H1 (cell line): ENCODE measurements at regions not wholly inside any gene's neighbourhood (a gene's known extent, or its start where the extent isn't known, plus 50 kb on each side); places are given as distances from the start of the nearest gene placed in this dataset.

Experiments
- CTCF ChIA-PET: fragments of 300-600 bp; sonication (Branson Sonifier 250); formaldehyde crosslinking; loops from one replicate; lab custom pipeline; 2021; ENCODE audit not compliant: partially characterized antibody; lab: Charles Lee
- POLR2A ChIA-PET: fragments of 300-600 bp; sonication (Branson Sonifier 250); formaldehyde crosslinking; loops from one replicate; lab custom pipeline; 2021; ENCODE audit warnings: inconsistent platforms; ENCODE audit not compliant: partially characterized antibody; lab: Charles Lee
- DNase-seq, 2 experiments: peaks; one replicate each; pipeline versions ENCODE4 v3.0.0 to v3.0.0-alpha.2; 2010 to 2022; ENCODE audit warnings: low spot score in 2 of 2, low read depth in 1 of 2, mixed read lengths in 1 of 2
- FAIRE-seq: peaks from 2 replicates; lab custom pipeline; 2011; peaks lifted over from hg19 to GRCh38; lab: Jason Lieb, UNC
- H2AFZ ChIP-seq: 2 replicates; pipeline ENCODE4 v1.8.1; 2012; ENCODE audit warnings: low read length, inconsistent platforms
- H2AK5ac ChIP-seq: 2 replicates; pipeline ENCODE4 v1.6.1; 2013; ENCODE audit warnings: low read depth, low read length
- H2BK120ac ChIP-seq: replicated peaks from 2 replicates; pipeline ENCODE3; 2013; ENCODE audit warnings: low read depth, low read length, inconsistent platforms
- H2BK12ac ChIP-seq: 2 replicates; pipeline ENCODE4 v1.6.1; 2013; ENCODE audit warnings: low read depth, low read length
- H2BK15ac ChIP-seq: 2 replicates; pipeline ENCODE4 v1.6.1; 2013; ENCODE audit warnings: low read length
- H2BK20ac ChIP-seq: 2 replicates; pipeline ENCODE4 v1.6.1; 2013; ENCODE audit warnings: low read length
- H2BK5ac ChIP-seq: 2 replicates; pipeline ENCODE4 v1.6.1; 2013; ENCODE audit warnings: low read depth, low read length
- H3K14ac ChIP-seq: 2 replicates; pipeline ENCODE4 v1.6.1; 2013; ENCODE audit warnings: inconsistent platforms; ENCODE audit not compliant: insufficient read length
- H3K18ac ChIP-seq: 2 replicates; pipeline ENCODE4 v1.6.1; 2013; ENCODE audit warnings: low read length; ENCODE audit errors: extremely low read depth
- H3K23ac ChIP-seq: 2 replicates; pipeline ENCODE4 v1.6.1; 2013; ENCODE audit warnings: inconsistent platforms; ENCODE audit not compliant: insufficient read length
- H3K23me2 ChIP-seq: 2 replicates; pipeline ENCODE4 v1.6.1; 2013; ENCODE audit warnings: low read depth, low read length
- H3K27ac ChIP-seq: 2 replicates; pipeline ENCODE4 v1.6.1; 2011; ENCODE audit warnings: low read depth, low read length, inconsistent platforms
- H3K27me3 ChIP-seq, 4 experiments: replicated peaks in 1 of 4; 1 replicate in 1 of 4; 2 replicates in 3 of 4; pipeline versions ENCODE4 v1.6.1 to v1.8.1; 2011 to 2013; ENCODE audit warnings: low read length in 3 of 4, mild to moderate bottlenecking in 3 of 4, inconsistent platforms in 2 of 4, mixed read lengths in 2 of 4, moderate library complexity in 1 of 4; ENCODE audit not compliant: control insufficient read depth in 3 of 4, insufficient read depth in 3 of 4; ENCODE audit errors: extremely low read depth in 1 of 4
- H3K36me3 ChIP-seq, 4 experiments: 2 replicates each; pipeline versions ENCODE4 v1.6.1 to v1.8.1; 2011 to 2013; ENCODE audit warnings: mild to moderate bottlenecking in 4 of 4, low read length in 3 of 4, moderate library complexity in 2 of 4, control low read depth in 1 of 4, inconsistent platforms in 1 of 4; ENCODE audit not compliant: insufficient read depth in 4 of 4, control insufficient read depth in 2 of 4
- H3K4ac ChIP-seq: replicated peaks from 2 replicates; pipeline ENCODE3; 2013; ENCODE audit warnings: low read length, low read depth, mixed read lengths, inconsistent platforms; ENCODE audit not compliant: insufficient read length
- H3K4me1 ChIP-seq, 4 experiments: replicated peaks in 1 of 4; 1 replicate in 1 of 4; 2 replicates in 3 of 4; pipeline versions ENCODE4 v1.6.1 to v1.8.1; 2011 to 2013; ENCODE audit warnings: low read length in 3 of 4, inconsistent platforms in 2 of 4, mixed read lengths in 1 of 4; ENCODE audit not compliant: insufficient read depth in 4 of 4, control insufficient read depth in 3 of 4
- H3K4me2 ChIP-seq, 2 experiments: 2 replicates each; pipeline versions ENCODE4 v1.6.1 to v1.8.1; 2011 to 2013; ENCODE audit warnings: low read depth in 2 of 2, low read length in 2 of 2, control low read depth in 1 of 2, inconsistent platforms in 1 of 2, mild to moderate bottlenecking in 1 of 2; ENCODE audit not compliant: insufficient read depth in 1 of 2
- H3K4me3 ChIP-seq, 4 experiments: fragments of 200-600, 300-600 bp in 1 of 4; sonication (generic), shearing (Covaris generic), sonication (Bioruptor Twin) in 1 of 4; 2 replicates each; pipeline versions ENCODE4 v1.5.1 to v1.8.1; 2011 to 2016; ENCODE audit warnings: low read length in 4 of 4, low read depth in 3 of 4, control low read depth in 2 of 4, inconsistent platforms in 2 of 4, mild to moderate bottlenecking in 2 of 4, mixed read lengths in 1 of 4, moderate library complexity in 1 of 4; ENCODE audit not compliant: insufficient read depth in 2 of 4; ENCODE audit errors: extremely low read depth in 1 of 4
- H3K56ac ChIP-seq: replicated peaks from 2 replicates; pipeline ENCODE3; 2013; ENCODE audit warnings: low read depth, mild to moderate bottlenecking, mixed read lengths, low read length, inconsistent platforms; ENCODE audit not compliant: insufficient read length
- H3K79me1 ChIP-seq: 2 replicates; pipeline ENCODE4 v1.6.1; 2013; ENCODE audit warnings: low read depth, low read length, control low read depth
- H3K79me2 ChIP-seq, 2 experiments: 2 replicates each; pipeline versions ENCODE4 v1.6.1 to v1.8.1; 2012 to 2013; ENCODE audit warnings: low read length in 2 of 2, mild to moderate bottlenecking in 2 of 2, inconsistent platforms in 1 of 2; ENCODE audit not compliant: insufficient read depth in 2 of 2, control insufficient read depth in 1 of 2
- H3K9ac ChIP-seq, 4 experiments: replicated peaks in 1 of 4; 1 replicate in 1 of 4; 2 replicates in 3 of 4; pipeline versions ENCODE4 v1.6.1 to v1.8.1; 2011 to 2013; ENCODE audit warnings: low read depth in 3 of 4, low read length in 3 of 4, control low read depth in 2 of 4, mild to moderate bottlenecking in 2 of 4, moderate library complexity in 2 of 4, inconsistent platforms in 1 of 4; ENCODE audit errors: extremely low read depth in 1 of 4
- H3K9me3 ChIP-seq, 2 experiments: 2 replicates each; pipeline versions ENCODE4 v1.6.1 to v1.8.1; 2012 to 2013; ENCODE audit warnings: mild to moderate bottlenecking in 2 of 2, moderate library complexity in 2 of 2, control low read depth in 1 of 2, inconsistent platforms in 1 of 2, low read depth in 1 of 2, low read length in 1 of 2, mixed read lengths in 1 of 2; ENCODE audit not compliant: insufficient read depth in 2 of 2
- H4K20me1 ChIP-seq, 2 experiments: replicated peaks in 1 of 2; 2 replicates each; pipeline versions ENCODE3 to v1.8.1; 2011 to 2013; ENCODE audit warnings: inconsistent platforms in 2 of 2, low read length in 2 of 2, mild to moderate bottlenecking in 1 of 2; ENCODE audit not compliant: insufficient read depth in 2 of 2, control insufficient read depth in 1 of 2
- H4K5ac ChIP-seq: 2 replicates; pipeline ENCODE4 v1.6.1; 2013; ENCODE audit warnings: low read length, low read depth, mixed read lengths, inconsistent platforms; ENCODE audit not compliant: insufficient read length
- H4K8ac ChIP-seq: 2 replicates; pipeline ENCODE4 v1.8.0; 2013; ENCODE audit warnings: mild to moderate bottlenecking, moderate library complexity, low read length, inconsistent platforms; ENCODE audit not compliant: insufficient read depth; ENCODE audit errors: extremely low read depth
- H4K91ac ChIP-seq: replicated peaks from 2 replicates; pipeline ENCODE3; 2013; ENCODE audit warnings: low read length, mixed read lengths, inconsistent platforms; ENCODE audit not compliant: insufficient read length
- BCL11A ChIP-seq, 2 experiments: IDR thresholded peaks; one replicate each; pipeline ENCODE4 v1.6.1; 2011; ENCODE audit warnings: low read depth in 2 of 2, low read length in 2 of 2, mild to moderate bottlenecking in 2 of 2
- CTCF ChIP-seq, 3 experiments: IDR thresholded peaks; 1 replicate in 2 of 3; 2 replicates in 1 of 3; pipeline versions ENCODE4 v1.5.1 to v1.6.1; 2011; ENCODE audit warnings: low read length in 3 of 3, mild to moderate bottlenecking in 3 of 3, inconsistent platforms in 2 of 3, low read depth in 1 of 3, moderate library complexity in 1 of 3; ENCODE audit not compliant: insufficient read depth in 1 of 3; ENCODE audit errors: control extremely low read depth in 1 of 3
- RAD21 ChIP-seq, 2 experiments: IDR thresholded peaks in 1 of 2; conservative IDR thresholded peaks in 1 of 2; 2 replicates each; pipeline ENCODE4 v1.6.1; 2011; ENCODE audit warnings: low read depth in 2 of 2, low read length in 2 of 2, improper control_type of control experiment in 1 of 2, inconsistent platforms in 1 of 2, mild to moderate bottlenecking in 1 of 2, moderate library complexity in 1 of 2
- WGBS, 2 experiments: shearing (Covaris generic) in 1 of 2; methylation state at CpG; one replicate each; pipeline versions ENCODE4 v1.1.6 to v1.1.7; 2013 to 2015; ENCODE audit warnings: low lambda C conversion rate in 2 of 2, mixed read lengths in 2 of 2, inconsistent platforms in 1 of 2, low coverage in 1 of 2, missing lambda C conversion rate in 1 of 2; ENCODE audit not compliant: insufficient replicate concordance in 2 of 2, insufficient coverage in 1 of 2, insufficient read length in 1 of 2; ENCODE audit errors: extremely low coverage in 1 of 2, missing lambda C conversion rate in 1 of 2; 5-methylcytosine and 5-hydroxymethylcytosine counted together

DNA sequence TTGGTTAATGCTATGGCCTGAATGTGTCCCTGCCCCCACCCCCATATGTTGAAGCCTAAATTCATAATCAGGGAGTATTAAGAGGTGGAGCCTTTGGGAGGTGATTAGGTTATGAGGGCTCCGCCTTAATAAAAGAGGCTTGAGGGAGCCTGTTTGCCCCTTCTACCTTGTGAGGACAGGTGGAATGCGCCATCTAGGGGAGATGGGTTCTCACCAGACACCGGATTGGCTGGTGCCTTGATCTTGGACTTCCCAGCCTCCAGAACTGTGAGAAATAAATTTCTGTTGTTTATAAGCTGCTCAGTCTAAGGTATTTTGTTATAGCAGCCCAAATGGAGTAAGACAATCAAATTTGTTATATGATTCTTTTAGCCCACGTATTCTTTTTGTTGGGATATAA lies 148.3 kb downstream of the PTCSC3 start:
- CTCF ChIA-PET = interaction anchor here (0.6 to 2.7 kb wide), 7 partner anchors 9 to 146 kb away, joined by 3 to 7 read pairs (median 3); no protein-coding TSS in a partner anchor
- Histone ChIP-seq H2BK15ac (no peak overlapping the region), H2BK120ac (no peak overlapping the region), H3K14ac (no peak overlapping the region), H3K27me3 (no peaks in the 10 kb centered on the region), H3K18ac (no peak overlapping the region), H4K8ac (no peak overlapping the region), H3K36me3 (no peaks in the 10 kb centered on the region), H4K5ac (no peak overlapping the region), H3K4me3 (no peak overlapping the region), H2AK5ac (no peak overlapping the region), H2BK5ac (no peak overlapping the region), H3K79me2 (no peaks in the 10 kb centered on the region), H3K56ac (no peak overlapping the region), H3K9me3 (no peaks in the 10 kb centered on the region), H3K4me1 (no peaks in the 10 kb centered on the region), H2BK12ac (no peak overlapping the region), H4K91ac (no peak overlapping the region), H3K23ac (no peak overlapping the region), H3K9ac (no peak overlapping the region), H3K4me2 (no peak overlapping the region), H2AFZ (no peak overlapping the region), H3K79me1 (no peaks in the 10 kb centered on the region), H3K27ac (no peak overlapping the region), H3K4ac (no peak overlapping the region), H2BK20ac (no peak overlapping the region), H4K20me1 (no peaks in the 10 kb centered on the region), H3K23me2 (no peaks in the 10 kb centered on the region)
- POLR2A ChIA-PET = interaction anchor here (0.6 kb wide), 1 partner anchor 740 kb away, joined by 3 read pairs; no protein-coding TSS in a partner anchor
- TF ChIP-seq CTCF (IDR thresholded peaks at IDR 0.05; ENCODE audit: control extremely low read depth in 1 of 3, insufficient read depth in 1 of 3, low read depth in 1 of 3, low read length in 3 of 3) (peak; percentile 48 to 60 (median 60)), RAD21 (IDR thresholded peaks at IDR 0.05 in 1 of 2, conservative IDR thresholded peaks at IDR 0.05 in 1 of 2; ENCODE audit: low read depth in 2 of 2, low read length in 2 of 2) (peak; percentile 69 to 72), BCL11A (IDR thresholded peaks at IDR 0.05; ENCODE audit: low read depth in 2 of 2, low read length in 2 of 2) (no peak)
- WGBS, 2 experiments = 83% methylated on average over 4 of the region's 4 CpGs; no CpG with 5 or more reads in 1 of the 2 experiments
- no peak for FAIRE-seq
- DNase-seq = no peak
